GM19467 (cell line): ENCODE measurements at regions not wholly inside any gene's neighbourhood (a gene's known extent, or its start where the extent isn't known, plus 50 kb on each side); places are given as distances from the start of the nearest gene placed in this dataset.
"Not testable (repeated sequence)": the region's sequence is repeated elsewhere in the genome, so short reads cannot be mapped to it uniquely, and the experiment has no call there.

ENCODE experiments used
- ATAC-seq: cut with Tn5 transposase; IDR thresholded peaks from one replicate; pipeline ENCODE4 v1.9.1; 2021; ENCODE audit warnings: mild to moderate bottlenecking, moderate library complexity; ENCODE audit not compliant: unreplicated experiment

GRCh38 chr4:81319657-81320056, 104.6 kb upstream of the PRKG2 start:
- ATAC-seq, result no peak

GRCh38 chr4:81314897-81315470, 100.0 kb upstream of the PRKG2 start:
- no peak for ATAC-seq

DNA sequence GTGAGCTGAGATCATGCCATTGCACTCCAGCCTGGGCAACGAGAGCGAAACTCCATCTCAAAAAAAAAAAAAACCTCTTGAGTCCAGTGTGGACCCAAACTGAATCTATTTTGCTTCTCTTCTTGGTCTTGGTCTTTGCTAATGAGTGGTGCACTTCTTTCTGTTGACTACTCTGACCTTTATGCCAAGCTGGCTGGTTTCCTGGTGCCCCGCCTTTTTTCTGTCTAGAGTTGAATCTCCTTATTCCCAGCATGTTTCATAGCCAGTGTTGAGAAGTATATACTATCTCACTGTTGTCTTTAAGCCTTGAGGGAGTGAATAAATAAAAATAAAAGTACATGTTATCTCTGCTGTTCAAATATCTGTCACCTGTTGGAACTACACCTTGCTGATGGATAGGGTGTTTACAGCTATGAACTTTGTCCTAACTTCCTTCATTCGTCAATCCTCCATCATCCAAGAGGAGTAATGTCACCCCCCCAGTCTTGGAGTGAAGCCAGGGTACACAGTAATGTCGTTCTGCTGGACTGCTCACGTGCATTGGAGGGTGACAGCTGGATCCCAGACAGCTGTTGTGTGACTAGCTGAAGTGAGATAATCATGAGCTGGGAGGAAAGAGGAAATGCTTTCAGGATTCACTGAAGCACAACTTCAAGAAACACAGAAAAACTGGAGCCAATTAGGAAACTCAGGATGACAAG, 99.3 kb upstream of the PRKG2 start:
- ATAC-seq, result no peak

- ATAC-seq, result no peak
Measured at GRCh38 chr4:81307991-81308390, 93.0 kb upstream of the PRKG2 start.

DNA sequence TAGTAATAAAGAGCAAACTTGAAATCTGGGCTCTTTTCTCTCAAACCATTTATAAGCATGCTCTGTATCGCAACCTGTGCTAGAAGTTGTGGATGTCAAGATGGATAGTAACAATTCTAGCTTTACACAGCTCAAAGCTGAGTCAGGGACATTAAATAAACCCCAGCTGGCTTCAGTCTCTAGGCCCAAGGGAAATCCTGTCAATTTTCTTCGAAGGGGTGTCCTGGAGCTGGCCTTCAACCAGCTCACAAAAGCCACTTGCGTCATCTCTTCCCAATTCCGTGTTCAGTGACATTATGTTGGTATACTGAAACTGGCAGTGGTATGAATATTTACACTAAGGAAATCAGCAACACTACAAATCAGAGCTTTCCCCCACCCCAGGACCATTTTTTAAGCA, 89.8 kb upstream of the PRKG2 start:
- ATAC-seq, result no peak

DNA sequence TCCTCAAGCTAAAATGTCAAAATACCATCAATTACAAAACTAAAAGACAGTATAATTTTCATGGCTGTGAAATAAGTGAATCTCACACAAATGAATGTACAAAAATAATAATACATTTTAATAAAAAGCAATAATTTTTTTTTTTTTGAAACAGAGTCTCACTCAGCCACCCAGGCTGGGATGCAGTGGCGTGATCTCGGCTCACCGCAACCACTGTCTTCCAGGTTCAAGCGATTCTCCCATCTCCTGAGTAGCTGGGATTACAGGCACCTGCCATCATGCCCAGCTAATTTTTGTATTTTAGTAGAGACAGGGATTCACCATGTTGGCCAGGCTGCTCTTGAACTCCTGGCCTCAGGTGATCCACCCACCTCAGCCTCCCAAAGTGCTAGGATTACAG, 85.3 kb upstream of the PRKG2 start:
- not testable (repeated sequence) for ATAC-seq

DNA sequence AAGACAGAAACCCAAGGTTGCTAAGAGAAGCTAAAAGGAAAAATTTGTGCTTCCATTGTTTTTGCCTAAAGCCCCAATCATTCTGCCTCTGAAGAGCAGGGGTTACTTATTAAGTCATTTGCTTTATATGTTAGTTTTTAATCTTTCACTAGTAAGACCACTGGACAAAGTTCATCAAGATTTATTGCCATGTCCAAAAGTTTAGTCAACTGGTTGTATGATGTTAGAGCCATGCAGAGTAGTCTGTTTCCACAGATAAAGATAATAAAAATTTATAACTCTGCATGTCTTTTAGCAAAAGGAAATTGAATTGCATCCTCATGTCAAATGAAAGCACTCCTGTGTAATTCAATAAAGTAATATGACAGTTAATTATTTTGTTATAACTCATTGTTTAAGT, 75.8 kb upstream of the PRKG2 start:
- no peak for ATAC-seq

DNA sequence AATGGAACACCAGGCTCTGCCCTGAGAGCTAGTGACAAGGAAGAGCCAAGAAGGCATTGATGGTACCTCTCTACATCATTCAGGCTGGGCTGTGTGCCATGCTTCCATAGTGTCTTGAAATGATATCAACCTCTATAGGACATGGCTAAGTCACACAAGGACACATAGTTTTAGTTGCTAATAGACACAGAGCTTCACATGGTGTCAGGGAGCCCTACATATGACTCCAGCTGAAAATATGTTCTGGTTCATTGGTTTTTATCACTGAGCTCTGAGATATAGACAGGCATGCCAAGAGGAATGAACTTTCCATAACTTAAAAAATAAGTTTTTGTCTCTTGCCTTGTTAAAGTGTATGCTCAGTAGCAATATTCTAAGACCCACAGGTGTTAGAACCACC, 72.1 kb upstream of the PRKG2 start:
- ATAC-seq, result no peak

DNA sequence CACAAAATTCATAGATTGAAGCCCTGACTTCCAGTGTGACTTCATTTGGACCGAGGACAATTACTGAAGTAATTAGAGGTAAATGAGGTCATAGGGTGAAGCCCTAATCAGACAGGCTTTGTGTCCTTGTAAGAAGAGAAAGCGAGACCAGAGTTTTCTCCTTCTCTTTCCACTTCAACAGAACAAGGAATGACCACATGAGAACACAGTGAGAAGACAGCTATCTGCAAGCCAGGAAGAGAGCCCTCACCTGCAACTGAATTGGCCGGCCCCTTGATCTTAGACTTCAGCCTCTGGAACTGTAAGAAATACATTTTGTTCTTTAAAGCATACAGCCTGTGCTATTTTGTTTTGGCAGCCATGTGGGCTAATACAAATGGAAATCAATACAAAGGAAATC, 67.1 kb upstream of the PRKG2 start:
- no peak for ATAC-seq

- no peak for ATAC-seq
Measured at GRCh38 chr4:81274460-81274859, 59.4 kb upstream of the PRKG2 start.

DNA sequence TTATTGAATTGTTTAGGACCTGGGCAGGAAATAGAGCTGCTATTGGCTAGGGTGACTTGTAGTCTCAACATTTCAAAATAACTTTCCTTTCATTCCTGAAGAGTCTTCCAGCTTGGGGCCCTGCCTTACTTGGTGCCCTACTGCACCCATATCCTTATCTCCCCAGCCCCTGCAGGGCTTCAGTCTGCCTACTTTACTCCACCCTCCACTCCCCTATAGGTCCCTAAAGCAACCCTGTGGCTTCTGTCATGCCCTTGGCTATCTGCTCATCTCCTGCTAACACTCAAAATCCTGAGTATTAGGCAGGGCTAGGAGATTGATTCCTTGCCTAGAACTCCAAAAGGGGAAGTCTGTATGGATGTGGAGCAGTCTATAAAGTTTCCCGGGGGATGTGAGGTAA, 57.6 kb upstream of the PRKG2 start:
- no peak for ATAC-seq
